Ovary (tissue), 7 donors: ENCODE measurements at regions not wholly inside any gene's neighbourhood (a gene's known extent, or its start where the extent isn't known, plus 50 kb on each side); places are given as distances from the start of the nearest gene placed in this dataset.

Experiments
- DNase-seq, 5 donors: peaks; one replicate each; pipeline ENCODE4 v3.0.0-alpha.2; 2019 to 2020
- H3K27ac ChIP-seq, 2 donors: fragments of 200-600 bp; one replicate each; pipeline versions ENCODE4 v1.5.1 to v1.8.0; 2019 to 2022
- H3K27me3 ChIP-seq: fragments of 200-600 bp; one replicate; pipeline ENCODE4 v1.8.0; 2022
- H3K36me3 ChIP-seq: fragments of 200-600 bp; sonication (generic); one replicate; pipeline ENCODE4 v1.5.1; 2019
- H3K4me1 ChIP-seq: one replicate; pipeline ENCODE4 v1.8.1; 2013; ENCODE audit warnings: mild to moderate bottlenecking, moderate library complexity; ENCODE audit not compliant: insufficient read depth
- H3K4me3 ChIP-seq: fragments of 200-600 bp; sonication (generic); one replicate; pipeline ENCODE4 v1.5.1; 2017
- H3K9me3 ChIP-seq, 2 donors: fragments of 200-600 bp in 1 of 2; sonication (generic) in 1 of 2; one replicate each; pipeline versions ENCODE4 v1.5.1 to v1.8.1; 2013 to 2019; ENCODE audit warnings: mild to moderate bottlenecking in 1 of 2, moderate library complexity in 1 of 2
- EP300 ChIP-seq: sonication (generic); formaldehyde crosslinking; IDR thresholded peaks from one replicate; pipeline ENCODE4 v1.6.1; 2017; ENCODE audit warnings: antibody characterized with exemption
- POLR2A ChIP-seq: fragments of 450-650 bp; IDR thresholded peaks from one replicate; pipeline ENCODE4 v1.6.1; 2017; ENCODE audit warnings: antibody characterized with exemption, mild to moderate bottlenecking, moderate library complexity
- WGBS, 3 donors: extraction: QIAGEN DNeasy Blood & Tissue Kit in 1 of 3; methylation state at CpG; one replicate each; pipeline versions ENCODE4 v1.1.5 to v1.1.7; 2013 to 2017; 5-methylcytosine and 5-hydroxymethylcytosine counted together
- intact Hi-C, 4 donors: fragments of 100-400 bp; cut with DNase I; formaldehyde crosslinking; loops; one replicate each; pipeline versions ENCODE4 v1.11.0 to v1.15.1; 2022 to 2023
- TF ChIP-seq, protein P1 (sequence below), 3 donors: fragments of 450-650 bp in 2 of 3; fragments of 200-600 bp in 1 of 3; IDR thresholded peaks; one replicate each; pipeline versions ENCODE4 v1.5.1 to v1.8.0; 2016 to 2022; ENCODE audit warnings: antibody characterized with exemption in 3 of 3, mild to moderate bottlenecking in 1 of 3
- donor health status: DM: no; HTN: no; CAD: no; lungs with moderate emphysema.
- donor health status: DM: no; HTN: no; CAD: no.
- donor health status: Bipolar disorder and iron deficiency.
- donor health status: DM: no; HTN: no; CAD: no.
- donor health status: DM: yes; HTN: yes; CAD: no.

GRCh38 chr10:121369616-121370015 lies 228.6 kb downstream of the FGFR2 start:
- Histone ChIP-seq H3K36me3 (no peaks in the 10 kb centered on the region), H3K4me3 (no peak overlapping the region), H3K4me1 (no peaks in the 10 kb centered on the region), H3K9me3 (no peaks in the 10 kb centered on the region), H3K27me3 (no peaks in the 10 kb centered on the region), H3K27ac (no peak overlapping the region)
- 46 to 57% (median 48%) methylated on average over 3 of the region's 3 CpGs for WGBS, 3 donors
- intact Hi-C loops: no loop called here
- TF ChIP-seq POLR2A (no peak), EP300 (no peak)
- TF ChIP-seq, protein P1, sequence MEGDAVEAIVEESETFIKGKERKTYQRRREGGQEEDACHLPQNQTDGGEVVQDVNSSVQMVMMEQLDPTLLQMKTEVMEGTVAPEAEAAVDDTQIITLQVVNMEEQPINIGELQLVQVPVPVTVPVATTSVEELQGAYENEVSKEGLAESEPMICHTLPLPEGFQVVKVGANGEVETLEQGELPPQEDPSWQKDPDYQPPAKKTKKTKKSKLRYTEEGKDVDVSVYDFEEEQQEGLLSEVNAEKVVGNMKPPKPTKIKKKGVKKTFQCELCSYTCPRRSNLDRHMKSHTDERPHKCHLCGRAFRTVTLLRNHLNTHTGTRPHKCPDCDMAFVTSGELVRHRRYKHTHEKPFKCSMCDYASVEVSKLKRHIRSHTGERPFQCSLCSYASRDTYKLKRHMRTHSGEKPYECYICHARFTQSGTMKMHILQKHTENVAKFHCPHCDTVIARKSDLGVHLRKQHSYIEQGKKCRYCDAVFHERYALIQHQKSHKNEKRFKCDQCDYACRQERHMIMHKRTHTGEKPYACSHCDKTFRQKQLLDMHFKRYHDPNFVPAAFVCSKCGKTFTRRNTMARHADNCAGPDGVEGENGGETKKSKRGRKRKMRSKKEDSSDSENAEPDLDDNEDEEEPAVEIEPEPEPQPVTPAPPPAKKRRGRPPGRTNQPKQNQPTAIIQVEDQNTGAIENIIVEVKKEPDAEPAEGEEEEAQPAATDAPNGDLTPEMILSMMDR (IDR thresholded peaks at IDR 0.05): no peak
- no peak for DNase-seq

DNA sequence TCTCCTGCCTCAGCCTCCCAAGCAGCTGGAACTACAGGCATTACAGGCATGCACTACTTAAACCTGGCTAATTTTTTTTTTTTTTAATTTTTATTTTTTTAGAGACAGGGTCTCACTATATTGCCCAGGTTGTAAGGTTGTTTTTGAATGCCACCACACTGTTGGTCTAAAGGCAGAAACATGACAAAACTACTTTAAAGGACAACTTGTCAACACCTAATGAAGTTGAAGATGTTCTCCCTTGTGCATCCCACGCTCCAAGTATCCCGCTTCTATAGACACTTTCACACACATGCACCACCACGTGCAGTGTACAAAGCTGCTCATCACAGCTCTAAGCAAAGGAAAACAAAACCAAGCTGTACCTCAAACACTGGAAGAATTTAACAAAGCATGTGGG lies 226.4 kb downstream of the FGFR2 start:
- Histone ChIP-seq H3K27ac (no peak overlapping the region), H3K9me3 (no peaks in the 10 kb centered on the region), H3K36me3 (no peaks in the 10 kb centered on the region), H3K4me1 (no peaks in the 10 kb centered on the region), H3K4me3 (no peak overlapping the region), H3K27me3 (no peaks in the 10 kb centered on the region)
- 81 to 89% (median 87%) methylated on average over 3 of the region's 3 CpGs for WGBS, 3 donors
- TF ChIP-seq, protein P1 (IDR thresholded peaks at IDR 0.05): no peak
- no peak for TF ChIP-seq EP300
- no peak for TF ChIP-seq POLR2A
- DNase-seq: no peak
- intact Hi-C loops: no loop called here

DNA sequence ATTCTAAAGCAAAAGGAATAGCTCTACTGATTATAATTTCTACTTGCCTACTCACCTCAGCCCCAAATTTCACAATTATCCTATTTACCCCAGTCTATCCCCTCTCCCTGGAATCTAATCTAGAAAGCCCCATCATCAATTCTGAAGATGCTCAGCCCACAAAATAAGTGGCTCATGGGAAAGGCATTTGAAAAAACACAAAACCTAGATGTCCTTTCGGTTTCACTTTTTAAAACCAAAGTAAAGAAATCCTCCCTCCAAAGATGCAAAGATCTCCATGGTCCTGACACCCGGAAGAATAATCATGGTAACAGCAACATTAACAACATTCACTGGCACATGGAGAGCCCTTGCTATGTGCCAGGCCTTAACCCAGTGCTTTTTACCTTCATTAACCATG lies 224.8 kb downstream of the FGFR2 start:
- no peaks in the 10 kb centered on the region for H3K4me1 ChIP-seq
- WGBS, 3 donors: 33 to 40% (median 39%) methylated on average over 2 of the region's 2 CpGs
- no peak overlapping the region for H3K27ac ChIP-seq
- intact Hi-C loops: no loop called here
- H3K9me3 ChIP-seq: no peaks in the 10 kb centered on the region
- no peaks in the 10 kb centered on the region for H3K27me3 ChIP-seq
- no peak for DNase-seq
- TF ChIP-seq EP300: no peak
- TF ChIP-seq, protein P1 (IDR thresholded peaks at IDR 0.05): no peak
- no peak overlapping the region for H3K4me3 ChIP-seq
- no peaks in the 10 kb centered on the region for H3K36me3 ChIP-seq

DNA sequence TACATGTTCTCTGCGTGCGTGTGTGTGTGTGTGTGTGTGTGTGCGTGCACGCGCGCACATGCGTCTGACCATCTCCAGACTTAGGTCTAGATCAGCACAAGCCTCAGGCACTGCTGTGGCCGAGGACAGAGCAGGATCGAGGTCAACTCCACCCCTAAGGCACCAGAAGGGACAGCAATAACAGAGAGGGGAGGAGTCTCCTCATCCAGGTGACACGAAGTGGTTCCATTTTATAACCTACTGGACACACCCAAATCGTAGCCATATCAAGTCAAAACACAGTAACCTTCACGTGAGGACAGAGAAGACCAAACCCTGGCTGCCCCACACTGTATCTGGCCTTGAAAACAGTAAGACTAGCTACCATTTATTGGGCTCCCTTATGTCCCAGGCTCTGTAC lies 224.1 kb downstream of the FGFR2 start:
- no peak overlapping the region for H3K4me3 ChIP-seq
- no peak for DNase-seq
- no peaks in the 10 kb centered on the region for H3K36me3 ChIP-seq
- intact Hi-C loops: no loop called here
- no peaks in the 10 kb centered on the region for H3K27me3 ChIP-seq
- no peak for TF ChIP-seq POLR2A
- no peak for TF ChIP-seq EP300
- H3K27ac ChIP-seq: no peak overlapping the region
- no peaks in the 10 kb centered on the region for H3K9me3 ChIP-seq
- WGBS, 3 donors: 82 to 89% (median 86%) methylated on average over 12 of the region's 12 CpGs
- H3K4me1 ChIP-seq: no peaks in the 10 kb centered on the region

DNA sequence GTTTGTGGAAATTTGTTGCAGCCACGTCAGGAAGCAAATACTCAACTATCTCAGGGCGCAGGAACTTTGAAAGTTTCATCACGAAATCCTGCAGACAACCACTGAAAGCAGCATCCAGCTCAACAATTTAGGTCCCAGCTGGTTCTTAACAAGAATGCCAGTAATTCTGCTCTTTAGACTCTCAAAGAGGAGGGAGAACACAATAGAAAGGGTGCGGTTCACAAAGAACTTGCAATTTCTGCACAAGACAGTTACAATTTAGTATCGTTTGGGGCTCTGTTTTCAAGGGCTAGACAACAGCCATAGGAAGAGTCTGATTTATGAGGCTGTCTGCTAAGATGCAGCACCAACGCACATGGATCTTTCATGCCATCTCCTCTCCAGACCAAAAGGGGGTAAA lies 223.1 kb downstream of the FGFR2 start:
- no peak overlapping the region for H3K27ac ChIP-seq
- H3K36me3 ChIP-seq: no peaks in the 10 kb centered on the region
- intact Hi-C loops: no loop called here
- DNase-seq: no peak
- no peaks in the 10 kb centered on the region for H3K9me3 ChIP-seq
- no peak overlapping the region for H3K4me3 ChIP-seq
- 74 to 77% (median 77%) methylated on average over 6 of the region's 6 CpGs for WGBS, 3 donors
- H3K27me3 ChIP-seq: no peaks in the 10 kb centered on the region
- no peak for TF ChIP-seq POLR2A
- TF ChIP-seq EP300: no peak
- TF ChIP-seq, protein P1 (IDR thresholded peaks at IDR 0.05): no peak
- H3K4me1 ChIP-seq: no peaks in the 10 kb centered on the region
